Esophagus muscularis mucosa (tissue), 4 donors: ENCODE measurements at regions not wholly inside any gene's neighbourhood (a gene's known extent, or its start where the extent isn't known, plus 50 kb on each side); places are given as distances from the start of the nearest gene placed in this dataset.
"Not testable (repeated sequence)": the region's sequence is repeated elsewhere in the genome, so short reads cannot be mapped to it uniquely, and the experiment has no call there.

Experiments
- DNase-seq: peaks from one replicate; pipeline ENCODE4 v3.0.0-alpha.2; 2017; ENCODE audit errors: extremely low spot score
- H3K27ac ChIP-seq, 4 donors: fragments of 200-600 bp; sonication (generic); replicated peaks in 1 of 4; 1 replicate in 3 of 4; 2 replicates in 1 of 4; pipeline ENCODE4 v1.5.1; 2016 to 2019; ENCODE audit warnings: mild to moderate bottlenecking in 1 of 4
- H3K27me3 ChIP-seq, 4 donors: fragments of 200-600 bp; sonication (generic); one replicate each; pipeline versions ENCODE4 v1.5.1 to v1.6.0; 2016 to 2019
- H3K36me3 ChIP-seq, 4 donors: fragments of 200-600 bp; sonication (generic); one replicate each; pipeline ENCODE4 v1.5.1; 2016 to 2019
- H3K4me1 ChIP-seq, 4 donors: fragments of 200-600 bp; sonication (generic); one replicate each; pipeline ENCODE4 v1.5.1; 2016 to 2019
- H3K4me3 ChIP-seq, 4 donors: fragments of 200-600 bp; sonication (generic); 1 replicate in 2 of 4; 2 replicates in 2 of 4; pipeline ENCODE4 v1.5.1; 2016 to 2019; ENCODE audit warnings: mild to moderate bottlenecking in 4 of 4, moderate library complexity in 1 of 4
- H3K9me3 ChIP-seq, 4 donors: fragments of 200-600 bp; sonication (generic); 1 replicate in 3 of 4; 2 replicates in 1 of 4; pipeline ENCODE4 v1.5.1; 2016 to 2019
- CTCF ChIP-seq, 3 experiments: fragments of 200-600 bp in 2 of 3; fragments of 450-650 bp in 1 of 3; sonication (generic) in 2 of 3; IDR thresholded peaks; one replicate each; pipeline ENCODE4 v1.5.1; 2017 to 2019; ENCODE audit warnings: antibody characterized with exemption in 3 of 3, mild to moderate bottlenecking in 2 of 3, moderate library complexity in 1 of 3
- EP300 ChIP-seq: sonication (generic); formaldehyde crosslinking; IDR thresholded peaks from one replicate; pipeline ENCODE4 v1.6.1; 2017; ENCODE audit warnings: antibody characterized with exemption
- POLR2A ChIP-seq: fragments of 450-650 bp; IDR thresholded peaks from one replicate; pipeline ENCODE4 v1.6.1; 2017; ENCODE audit warnings: antibody characterized with exemption, moderate library complexity, mild to moderate bottlenecking, low read depth
- POLR2AphosphoS5 ChIP-seq, 2 donors: sonication (generic); formaldehyde crosslinking; IDR thresholded peaks; one replicate each; pipeline ENCODE4 v1.6.1; 2017; ENCODE audit warnings: antibody characterized with exemption in 2 of 2
- WGBS: methylation state at CpG from one replicate; pipeline ENCODE4 v1.1.5; 2018; 5-methylcytosine and 5-hydroxymethylcytosine counted together
- intact Hi-C: fragments of 100-400 bp; cut with DNase I; formaldehyde crosslinking; loops from one replicate; pipeline ENCODE4 v1.15.1; 2023

- Histone ChIP-seq H3K27ac (no peak overlapping the region), H3K4me1 (no peaks in the 10 kb centered on the region), H3K27me3 (no peaks in the 10 kb centered on the region), H3K9me3 (peaks cover 0 to 53% (median 31%) of the 10 kb centered on the region in 4 donors), H3K4me3 (no peak overlapping the region), H3K36me3 (peaks cover 0 to 6% (median 2%) of the 10 kb centered on the region in 4 donors)
- DNase-seq: no peak
- WGBS: 97% methylated on average over 2 of the region's 2 CpGs
- intact Hi-C loops: no loop called here
- TF ChIP-seq POLR2A (no peak), POLR2AphosphoS5 (IDR thresholded peaks at IDR 0.05) (no peak), EP300 (no peak), CTCF (IDR thresholded peaks at IDR 0.05) (no peak)
Observed at GRCh38 chr6:2324166-2324953, 79.0 kb upstream of the GMDS start.

GRCh38 chr6:2317498-2317897 is 72.1 kb upstream of the GMDS start:
- H3K4me3 ChIP-seq, H3K27me3 ChIP-seq, H3K27ac ChIP-seq, H3K4me1 ChIP-seq, H3K36me3 ChIP-seq, intact Hi-C loops, DNase-seq: not testable (repeated sequence)
- 98% methylated on average over 11 of the region's 11 CpGs for WGBS
- peaks cover 0 to 19% (median 5%) of the 10 kb centered on the region in 4 donors for H3K9me3 ChIP-seq

- intact Hi-C loops: no loop called here
- Histone ChIP-seq H3K27ac (no peak overlapping the region), H3K27me3 (no peaks in the 10 kb centered on the region), H3K36me3 (peaks cover 0 to 3% (median 0%) of the 10 kb centered on the region in 4 donors), H3K9me3 (no peaks in the 10 kb centered on the region), H3K4me3 (no peak overlapping the region), H3K4me1 (no peaks in the 10 kb centered on the region)
- TF ChIP-seq POLR2AphosphoS5 (IDR thresholded peaks at IDR 0.05) (no peak), EP300 (no peak), CTCF (IDR thresholded peaks at IDR 0.05) (no peak)
- no peak for DNase-seq
- 66% methylated on average over 7 of the region's 7 CpGs for WGBS
Observed at GRCh38 chr6:2314641-2315040, 69.2 kb upstream of the GMDS start.

GRCh38 chr6:2310042-2310441 is 64.6 kb upstream of the GMDS start:
- DNase-seq: no peak
- intact Hi-C loops: no loop called here
- Histone ChIP-seq H3K4me3 (no peak overlapping the region), H3K27me3 (no peaks in the 10 kb centered on the region), H3K9me3 (no peaks in the 10 kb centered on the region), H3K27ac (no peak overlapping the region), H3K4me1 (no peaks in the 10 kb centered on the region), H3K36me3 (no peaks in the 10 kb centered on the region)
- TF ChIP-seq CTCF (IDR thresholded peaks at IDR 0.05): no peak
- TF ChIP-seq EP300: no peak
- TF ChIP-seq POLR2AphosphoS5 (IDR thresholded peaks at IDR 0.05): no peak
- no peak for TF ChIP-seq POLR2A

GRCh38 chr6:2309122-2309521 is 63.7 kb upstream of the GMDS start:
- TF ChIP-seq POLR2AphosphoS5 (IDR thresholded peaks at IDR 0.05): no peak
- no peak overlapping the region for H3K27ac ChIP-seq
- no peaks in the 10 kb centered on the region for H3K36me3 ChIP-seq
- no peaks in the 10 kb centered on the region for H3K9me3 ChIP-seq
- H3K4me1 ChIP-seq: no peaks in the 10 kb centered on the region
- DNase-seq: no peak
- no peaks in the 10 kb centered on the region for H3K27me3 ChIP-seq
- no peak overlapping the region for H3K4me3 ChIP-seq
- intact Hi-C loops: no loop called here
- WGBS: 97% methylated on average over 4 of the region's 4 CpGs

GRCh38 chr6:2307799-2308198 is 62.4 kb upstream of the GMDS start:
- 94% methylated on average over 3 of the region's 3 CpGs for WGBS
- Histone ChIP-seq H3K4me1 (no peaks in the 10 kb centered on the region), H3K27me3 (no peaks in the 10 kb centered on the region), H3K9me3 (no peaks in the 10 kb centered on the region), H3K27ac (no peak overlapping the region), H3K36me3 (no peaks in the 10 kb centered on the region), H3K4me3 (no peak overlapping the region)
- intact Hi-C loops: no loop called here
- no peak for DNase-seq
- no peak for TF ChIP-seq POLR2A
- TF ChIP-seq EP300: no peak
- TF ChIP-seq POLR2AphosphoS5 (IDR thresholded peaks at IDR 0.05): no peak
- no peak for TF ChIP-seq CTCF (IDR thresholded peaks at IDR 0.05)
